GM18907 (cell line): ENCODE measurements at regions not wholly inside any gene's neighbourhood (a gene's known extent, or its start where the extent isn't known, plus 50 kb on each side); places are given as distances from the start of the nearest gene placed in this dataset.
A peak's percentile ranks its signal among the peaks of the same experiment; 100 is the strongest.
"Not testable (repeated sequence)": the region's sequence is repeated elsewhere in the genome, so short reads cannot be mapped to it uniquely, and the experiment has no call there.

Source experiments
- ATAC-seq: cut with Tn5 transposase; IDR thresholded peaks from one replicate; pipeline ENCODE4 v1.9.1; 2021; ENCODE audit warnings: mild to moderate bottlenecking, moderate library complexity; ENCODE audit not compliant: unreplicated experiment

- ATAC-seq, result no peak
Observed at GRCh38 chr16:66035096-66035495, 331.4 kb upstream of the CDH5 start.

- no peak for ATAC-seq
Observed at GRCh38 chr16:66032841-66033240, 333.6 kb upstream of the CDH5 start.

DNA sequence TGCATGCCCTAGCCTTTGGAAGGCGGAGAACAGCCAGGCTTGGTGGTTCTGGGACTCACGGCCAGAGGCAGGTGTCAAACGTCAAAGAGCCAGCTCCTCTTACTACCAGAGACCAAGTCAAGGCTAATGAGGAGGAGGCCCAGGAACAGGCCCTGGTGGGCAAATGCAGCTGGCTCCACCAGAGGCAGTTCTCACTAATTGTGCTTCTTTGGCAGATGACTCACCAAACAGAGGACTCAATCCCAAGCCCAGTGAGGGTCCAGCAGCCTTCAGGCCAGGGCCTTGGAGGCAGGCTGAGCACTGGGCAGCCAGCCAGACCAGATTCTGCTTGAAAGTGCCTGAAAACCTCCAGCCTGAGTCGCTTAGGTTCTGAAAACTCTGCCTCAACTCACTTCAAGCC, 336.5 kb upstream of the CDH5 start:
- no peak for ATAC-seq

DNA sequence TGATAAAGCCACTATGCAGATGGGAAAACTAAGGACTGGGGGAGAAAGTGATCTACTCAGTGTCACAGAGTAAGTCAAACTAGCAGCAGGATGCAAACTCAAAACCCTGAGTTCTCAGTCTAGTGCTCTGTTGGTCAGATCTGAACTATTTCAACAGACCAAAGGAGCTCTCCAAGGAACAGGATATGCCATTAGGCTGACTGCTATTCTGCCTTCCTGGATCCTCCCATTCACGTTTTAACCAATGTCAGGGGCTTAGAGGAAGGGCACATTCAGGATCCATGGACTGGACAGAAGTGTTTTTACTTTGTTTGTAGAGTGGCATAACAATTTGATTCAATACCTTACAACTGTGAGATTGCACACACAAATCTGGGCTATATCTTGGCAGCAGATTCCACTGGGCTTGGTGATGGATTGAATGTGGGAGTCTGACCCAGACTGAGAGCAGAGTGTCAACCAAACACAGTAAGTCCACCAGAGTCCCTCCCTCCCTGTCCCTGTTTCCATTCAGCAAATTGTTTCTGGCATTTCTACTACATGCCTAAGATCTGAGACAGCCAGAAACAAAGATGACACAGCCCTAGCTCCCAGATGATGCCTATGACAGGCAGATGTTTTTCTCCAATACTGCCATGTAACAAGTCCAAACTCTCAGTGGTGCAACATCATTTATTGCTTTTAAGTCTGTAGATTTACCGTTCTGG, 337.8 kb upstream of the CDH5 start:
- no peak for ATAC-seq

- ATAC-seq, result no peak
Observed at GRCh38 chr16:66026787-66027330, 339.6 kb upstream of the CDH5 start.

- no peak for ATAC-seq
Observed at GRCh38 chr16:66026211-66026610, 340.3 kb upstream of the CDH5 start.

- ATAC-seq, result no peak
Observed at GRCh38 chr16:66025751-66026150, 340.7 kb upstream of the CDH5 start.

GRCh38 chr16:66024567-66024966, 341.9 kb upstream of the CDH5 start:
- not testable (repeated sequence) for ATAC-seq

GRCh38 chr16:66023481-66023880, 343.0 kb upstream of the CDH5 start:
- ATAC-seq, result no peak

- peak; percentile 86 for ATAC-seq
Observed at GRCh38 chr16:66020642-66021041, 345.8 kb upstream of the CDH5 start.

DNA sequence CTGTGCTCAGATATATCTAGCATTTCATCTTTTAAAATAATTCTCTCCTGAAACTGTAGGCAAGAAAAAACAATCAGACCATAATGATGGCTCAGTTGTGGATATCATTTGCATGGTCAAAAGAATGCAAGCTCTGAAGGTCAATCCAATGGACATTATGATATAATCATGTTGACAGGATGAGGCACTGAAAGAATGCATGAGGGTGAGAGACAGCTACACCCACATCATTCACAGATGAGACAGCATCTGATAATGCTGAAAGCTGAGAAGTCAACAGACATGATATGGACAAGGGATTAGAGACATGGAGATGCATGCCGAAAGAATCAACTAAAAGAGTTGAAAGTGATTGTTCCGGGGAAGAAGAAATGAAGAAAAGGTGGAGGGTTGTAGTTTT, 346.4 kb upstream of the CDH5 start:
- no peak for ATAC-seq

DNA sequence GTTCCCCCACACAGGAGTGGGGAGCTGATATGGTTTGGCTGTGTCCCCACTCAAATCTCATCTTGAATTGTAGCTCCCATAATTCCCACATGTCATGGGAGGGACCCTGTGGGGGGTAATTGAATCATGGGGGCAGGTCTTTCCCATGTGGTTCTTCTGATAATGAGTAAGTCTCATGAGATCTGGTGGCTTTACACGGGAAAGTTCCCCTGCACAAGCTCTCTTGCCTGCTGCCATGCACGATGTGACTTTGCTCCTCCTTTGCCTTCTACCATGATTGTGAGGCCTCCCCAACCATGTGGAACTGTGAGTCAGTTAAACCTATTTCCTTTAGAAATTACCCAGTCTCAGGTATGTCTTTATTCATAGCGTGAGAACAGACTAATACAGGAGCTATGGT, 347.0 kb upstream of the CDH5 start:
- ATAC-seq, result not testable (repeated sequence)

DNA sequence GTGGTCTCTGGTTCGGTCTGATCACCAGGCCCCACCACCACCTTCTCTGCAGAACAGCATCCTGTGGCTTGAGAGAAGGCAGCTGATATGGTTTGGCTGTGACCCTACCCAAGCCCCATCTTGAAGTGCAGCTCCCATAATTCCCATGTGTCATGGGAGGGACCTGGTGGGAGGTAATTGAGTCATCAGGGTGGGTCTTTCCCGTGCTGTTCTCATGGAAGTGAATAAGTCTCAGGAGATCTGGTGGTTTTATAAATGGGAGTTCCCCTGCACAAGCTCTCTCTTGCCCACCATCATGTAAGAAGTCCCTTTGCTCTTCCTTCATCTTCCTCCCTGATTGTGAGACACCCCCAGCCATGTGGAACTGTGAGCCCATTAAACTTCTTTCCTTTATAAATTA, 352.3 kb upstream of the CDH5 start:
- ATAC-seq, result no peak

GRCh38 chr16:66013486-66013885, 353.0 kb upstream of the CDH5 start:
- ATAC-seq, result no peak

- no peak for ATAC-seq
Observed at GRCh38 chr16:66008136-66008535, 358.4 kb upstream of the CDH5 start.

DNA sequence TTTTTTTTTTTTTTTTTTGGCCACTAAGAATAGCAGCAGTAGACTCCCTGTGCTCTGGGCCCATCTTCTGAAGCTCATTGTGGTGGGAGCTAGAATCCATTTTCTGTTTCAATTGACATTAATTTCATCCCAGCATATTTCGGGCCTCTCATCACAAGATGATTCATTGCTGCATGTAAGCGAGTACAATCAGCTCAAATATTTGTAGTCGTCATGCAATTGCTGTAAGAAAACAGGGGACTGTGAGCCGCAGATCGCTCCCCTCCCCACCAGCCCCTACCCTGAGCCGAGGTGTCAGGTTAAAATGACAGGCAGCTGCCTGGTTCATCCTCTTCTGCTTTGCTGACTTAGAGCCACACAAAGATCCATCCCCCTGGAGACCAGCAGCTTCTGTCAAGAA, 358.8 kb upstream of the CDH5 start:
- no peak for ATAC-seq

- no peak for ATAC-seq
Observed at GRCh38 chr16:66006485-66006884, 360.0 kb upstream of the CDH5 start.

GRCh38 chr16:66004699-66005098, 361.8 kb upstream of the CDH5 start:
- ATAC-seq, result no peak

DNA sequence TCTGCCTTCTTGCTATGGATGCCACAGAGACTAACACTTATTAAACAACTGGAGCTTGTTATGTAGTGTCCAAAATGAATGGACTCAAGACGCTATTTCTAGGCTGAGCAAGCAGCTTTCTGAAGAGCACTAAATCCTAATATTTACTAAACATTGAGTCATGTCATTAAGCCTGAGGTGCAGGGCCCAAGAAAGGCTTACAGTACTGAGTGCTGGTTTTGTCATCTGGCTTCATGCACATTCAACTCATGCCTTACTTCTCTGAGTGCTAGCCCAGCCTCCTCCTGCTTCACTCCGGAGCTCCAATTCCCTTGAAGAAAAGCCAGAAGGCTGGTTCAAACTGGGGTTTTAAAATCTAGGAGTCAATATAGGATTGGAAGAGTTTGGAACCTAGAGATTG, 363.3 kb upstream of the CDH5 start:
- ATAC-seq, result no peak

DNA sequence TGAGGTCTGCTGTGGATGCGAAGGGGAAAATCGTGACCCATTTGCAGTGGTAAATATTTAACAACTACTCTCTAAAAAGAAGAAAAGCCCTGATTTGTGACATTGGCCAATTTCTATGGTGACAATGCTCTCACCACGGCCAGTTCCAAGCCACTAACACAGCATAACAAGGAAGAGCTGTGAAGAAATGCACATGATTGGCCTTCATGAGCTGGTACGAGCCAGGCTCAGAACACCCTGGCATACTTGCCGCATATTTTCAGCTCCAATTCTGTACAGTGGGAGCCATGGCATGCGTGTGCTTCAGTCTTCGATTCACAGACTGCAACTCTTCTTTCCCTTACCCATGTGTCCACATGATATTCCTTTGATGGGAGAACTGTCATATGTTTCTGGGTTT, 363.9 kb upstream of the CDH5 start:
- no peak for ATAC-seq

DNA sequence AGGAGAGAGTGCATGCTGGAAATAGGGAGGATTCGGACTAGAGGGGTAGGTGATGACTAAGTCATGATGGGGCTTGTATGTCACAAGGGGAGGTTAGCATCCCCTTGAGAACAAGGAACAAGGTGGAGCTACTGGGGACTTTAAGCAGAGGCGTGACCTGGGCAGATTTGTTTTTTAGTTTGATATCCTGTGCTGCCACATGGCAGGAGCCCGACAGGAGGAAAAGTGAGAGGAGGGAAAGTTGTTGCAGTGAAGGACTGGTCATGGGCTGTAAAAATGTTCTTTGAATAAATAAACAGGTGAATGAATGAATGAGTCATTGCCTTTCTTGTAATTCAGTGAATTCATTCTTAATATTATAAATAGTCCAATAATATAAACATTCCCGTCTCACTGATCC, 365.1 kb upstream of the CDH5 start:
- no peak for ATAC-seq

- ATAC-seq, result no peak
Observed at GRCh38 chr16:65998443-65998842, 368.0 kb upstream of the CDH5 start.

DNA sequence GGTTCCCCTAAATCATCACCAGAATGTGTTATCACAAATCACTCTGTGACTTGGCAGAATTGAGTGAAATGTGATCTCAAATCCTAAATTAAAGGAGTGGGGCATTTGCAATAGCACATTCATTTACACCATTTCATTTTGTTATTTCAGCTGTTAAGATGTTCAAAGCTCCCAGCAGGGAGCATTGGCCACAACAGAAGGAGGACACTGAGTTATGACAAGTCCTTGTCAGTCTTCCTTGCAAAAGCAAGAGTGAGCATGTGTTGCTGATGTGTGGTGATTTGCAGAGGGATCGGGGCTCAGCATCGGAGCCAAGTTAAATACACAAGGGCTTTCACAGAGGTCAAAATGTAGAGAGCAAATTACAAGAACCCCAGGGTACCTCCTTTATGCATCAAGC, 372.2 kb upstream of the CDH5 start:
- ATAC-seq, result no peak
